H1 (cell line): ENCODE measurements at regions not wholly inside any gene's neighbourhood (a gene's known extent, or its start where the extent isn't known, plus 50 kb on each side); places are given as distances from the start of the nearest gene placed in this dataset.

Source experiments
- CBX5 ChIP-seq: fragments of 300-800, 300-1000 bp; sonication (generic); IDR thresholded peaks from 2 replicates; pipeline ENCODE4 v1.7.1; 2016; ENCODE audit warnings: antibody characterized with exemption, low read length, low read depth
- EGR1 ChIP-seq: IDR thresholded peaks from 2 replicates; pipeline ENCODE4 v1.6.1; 2011; ENCODE audit warnings: low read depth, low read length, borderline replicate concordance
- EZH2 ChIP-seq: fragments of 200-600 bp; sonication (generic); IDR thresholded peaks from 2 replicates; pipeline ENCODE4 v1.7.1; 2012; ENCODE audit warnings: low read depth, mild to moderate bottlenecking, moderate library complexity, low read length, inconsistent platforms; ENCODE audit not compliant: severe bottlenecking
- GABPA ChIP-seq: IDR thresholded peaks from 2 replicates; pipeline ENCODE4 v1.6.1; 2011; ENCODE audit warnings: mild to moderate bottlenecking, low read length, moderate library complexity, borderline replicate concordance; ENCODE audit not compliant: insufficient read depth
- JUN ChIP-seq: IDR thresholded peaks from 2 replicates; pipeline ENCODE4 v1.6.1; 2011; ENCODE audit warnings: low read depth, mild to moderate bottlenecking, improper control_type of control experiment, low read length
- POLR2A ChIP-seq, 2 experiments: IDR thresholded peaks; 1 replicate in 1 of 2; 2 replicates in 1 of 2; pipeline ENCODE4 v1.6.1; 2011; ENCODE audit warnings: low read depth in 2 of 2, low read length in 2 of 2, mild to moderate bottlenecking in 2 of 2; ENCODE audit errors: control extremely low read depth in 1 of 2
- RAD21 ChIP-seq, 2 experiments: IDR thresholded peaks in 1 of 2; conservative IDR thresholded peaks in 1 of 2; 2 replicates each; pipeline ENCODE4 v1.6.1; 2011; ENCODE audit warnings: low read depth in 2 of 2, low read length in 2 of 2, improper control_type of control experiment in 1 of 2, inconsistent platforms in 1 of 2, mild to moderate bottlenecking in 1 of 2, moderate library complexity in 1 of 2
- SP1 ChIP-seq: IDR thresholded peaks from 2 replicates; pipeline ENCODE4 v1.6.1; 2011; ENCODE audit warnings: low read depth, low read length
- TEAD4 ChIP-seq: IDR thresholded peaks from 2 replicates; pipeline ENCODE4 v1.6.1; 2012; ENCODE audit warnings: low read depth, low read length, inconsistent platforms, mixed read lengths
- TF ChIP-seq, protein P1 (sequence below), 3 experiments: IDR thresholded peaks; 1 replicate in 2 of 3; 2 replicates in 1 of 3; pipeline versions ENCODE4 v1.5.1 to v1.6.1; 2011; ENCODE audit warnings: low read length in 3 of 3, mild to moderate bottlenecking in 3 of 3, inconsistent platforms in 2 of 3, low read depth in 1 of 3, moderate library complexity in 1 of 3; ENCODE audit not compliant: insufficient read depth in 1 of 3; ENCODE audit errors: control extremely low read depth in 1 of 3

- TF ChIP-seq POLR2A (IDR thresholded peaks at IDR 0.05; ENCODE audit: control extremely low read depth in 1 of 2, low read depth in 2 of 2, low read length in 2 of 2) (no peak), JUN (no peak), RAD21 (IDR thresholded peaks at IDR 0.05 in 1 of 2, conservative IDR thresholded peaks at IDR 0.05 in 1 of 2; ENCODE audit: low read depth in 2 of 2, low read length in 2 of 2) (no peak), EGR1 (no peak), EZH2 (no peak), SP1 (no peak), CBX5 (no peak), TEAD4 (no peak), GABPA (no peak)
- TF ChIP-seq, protein P1, sequence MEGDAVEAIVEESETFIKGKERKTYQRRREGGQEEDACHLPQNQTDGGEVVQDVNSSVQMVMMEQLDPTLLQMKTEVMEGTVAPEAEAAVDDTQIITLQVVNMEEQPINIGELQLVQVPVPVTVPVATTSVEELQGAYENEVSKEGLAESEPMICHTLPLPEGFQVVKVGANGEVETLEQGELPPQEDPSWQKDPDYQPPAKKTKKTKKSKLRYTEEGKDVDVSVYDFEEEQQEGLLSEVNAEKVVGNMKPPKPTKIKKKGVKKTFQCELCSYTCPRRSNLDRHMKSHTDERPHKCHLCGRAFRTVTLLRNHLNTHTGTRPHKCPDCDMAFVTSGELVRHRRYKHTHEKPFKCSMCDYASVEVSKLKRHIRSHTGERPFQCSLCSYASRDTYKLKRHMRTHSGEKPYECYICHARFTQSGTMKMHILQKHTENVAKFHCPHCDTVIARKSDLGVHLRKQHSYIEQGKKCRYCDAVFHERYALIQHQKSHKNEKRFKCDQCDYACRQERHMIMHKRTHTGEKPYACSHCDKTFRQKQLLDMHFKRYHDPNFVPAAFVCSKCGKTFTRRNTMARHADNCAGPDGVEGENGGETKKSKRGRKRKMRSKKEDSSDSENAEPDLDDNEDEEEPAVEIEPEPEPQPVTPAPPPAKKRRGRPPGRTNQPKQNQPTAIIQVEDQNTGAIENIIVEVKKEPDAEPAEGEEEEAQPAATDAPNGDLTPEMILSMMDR (IDR thresholded peaks at IDR 0.05; ENCODE audit: control extremely low read depth in 1 of 3, insufficient read depth in 1 of 3, low read depth in 1 of 3, low read length in 3 of 3), result no peak
Measured at GRCh38 chr11:98100689-98101088, 920.1 kb upstream of the CNTN5 start.
